Anterior cingulate cortex (tissue), 58 donors: ENCODE measurements at regions not wholly inside any gene's neighbourhood (a gene's known extent, or its start where the extent isn't known, plus 50 kb on each side); places are given as distances from the start of the nearest gene placed in this dataset.

ENCODE experiments used
- DNase-seq, 58 donors: peaks; one replicate each; lab custom pipeline; 2025; lab: John Stamatoyannopoulos, UW

- DNase-seq = no peak
These were observed 73.9 kb upstream of the HAO2 start for GRCh38 chr1:119294722-119295121.

- DNase-seq = no peak
These were observed 69.8 kb upstream of the HAO2 start for GRCh38 chr1:119298687-119299303.

- no peak for DNase-seq
These were observed 66.6 kb upstream of the HAO2 start for GRCh38 chr1:119302011-119302410.

GRCh38 chr1:119308130-119308700, 60.4 kb upstream of the HAO2 start:
- no peak for DNase-seq

- DNase-seq = no peak
These were observed 59.8 kb upstream of the HAO2 start for GRCh38 chr1:119308806-119309205.

GRCh38 chr1:119310301-119310700, 58.3 kb upstream of the HAO2 start:
- DNase-seq = no peak

- no peak for DNase-seq
These were observed 56.1 kb upstream of the HAO2 start for GRCh38 chr1:119312500-119312899.

GRCh38 chr1:119314001-119314796, 54.4 kb upstream of the HAO2 start:
- no peak for DNase-seq

GRCh38 chr1:119316870-119317416, 51.6 kb upstream of the HAO2 start:
- DNase-seq = no peak

- DNase-seq = no peak
These were observed 49.9 kb upstream of the HAO2 start for GRCh38 chr1:119318466-119319309.
